ENCODE measurements at regions not wholly inside any gene's neighbourhood (a gene's known extent, or its start where the extent isn't known, plus 50 kb on each side); places are given as distances from the start of the nearest gene placed in this dataset.

- TF ChIP-seq, protein P1, sequence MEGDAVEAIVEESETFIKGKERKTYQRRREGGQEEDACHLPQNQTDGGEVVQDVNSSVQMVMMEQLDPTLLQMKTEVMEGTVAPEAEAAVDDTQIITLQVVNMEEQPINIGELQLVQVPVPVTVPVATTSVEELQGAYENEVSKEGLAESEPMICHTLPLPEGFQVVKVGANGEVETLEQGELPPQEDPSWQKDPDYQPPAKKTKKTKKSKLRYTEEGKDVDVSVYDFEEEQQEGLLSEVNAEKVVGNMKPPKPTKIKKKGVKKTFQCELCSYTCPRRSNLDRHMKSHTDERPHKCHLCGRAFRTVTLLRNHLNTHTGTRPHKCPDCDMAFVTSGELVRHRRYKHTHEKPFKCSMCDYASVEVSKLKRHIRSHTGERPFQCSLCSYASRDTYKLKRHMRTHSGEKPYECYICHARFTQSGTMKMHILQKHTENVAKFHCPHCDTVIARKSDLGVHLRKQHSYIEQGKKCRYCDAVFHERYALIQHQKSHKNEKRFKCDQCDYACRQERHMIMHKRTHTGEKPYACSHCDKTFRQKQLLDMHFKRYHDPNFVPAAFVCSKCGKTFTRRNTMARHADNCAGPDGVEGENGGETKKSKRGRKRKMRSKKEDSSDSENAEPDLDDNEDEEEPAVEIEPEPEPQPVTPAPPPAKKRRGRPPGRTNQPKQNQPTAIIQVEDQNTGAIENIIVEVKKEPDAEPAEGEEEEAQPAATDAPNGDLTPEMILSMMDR (IDR thresholded peaks at IDR 0.05; ENCODE audit: insufficient read depth, low read depth, low read length): no peak
- TF ChIP-seq EZH2 (IDR thresholded peaks at IDR 0.05; ENCODE audit: insufficient read depth, low read length): no peak
Observed at GRCh38 chr5:107231191-107231590, 439.5 kb downstream of the EFNA5 start.

Measured in astrocyte (in vitro differentiated cells and primary cell).